Neural progenitor cell (in vitro differentiated cells): ENCODE measurements at regions not wholly inside any gene's neighbourhood (a gene's known extent, or its start where the extent isn't known, plus 50 kb on each side); places are given as distances from the start of the nearest gene placed in this dataset.

Experiments
- DNase-seq: peaks from one replicate; pipeline ENCODE4 v3.0.0-alpha.2; 2016; ENCODE audit warnings: low spot score
- H2AFZ ChIP-seq: fragments of 200-600 bp; sonication (generic); replicated peaks from 2 replicates; pipeline ENCODE4 v1.6.1; 2016; ENCODE audit warnings: antibody characterized with exemption
- H3F3A ChIP-seq: fragments of 200-600 bp; sonication (generic); 2 replicates; pipeline ENCODE4 v1.6.1; 2016; ENCODE audit warnings: antibody characterized with exemption, low read depth
- H3K27ac ChIP-seq: fragments of 200-600 bp; sonication (generic); 2 replicates; pipeline ENCODE4 v1.5.1; 2016; ENCODE audit warnings: mild to moderate bottlenecking
- H3K27me3 ChIP-seq: fragments of 200-600 bp; sonication (generic); 2 replicates; pipeline ENCODE4 v1.6.1; 2016; ENCODE audit warnings: mild to moderate bottlenecking, moderate library complexity
- H3K36me3 ChIP-seq: fragments of 200-600 bp; sonication (generic); 2 replicates; pipeline ENCODE4 v1.5.1; 2016
- H3K4me1 ChIP-seq: fragments of 200-600 bp; sonication (generic); 2 replicates; pipeline ENCODE4 v1.6.1; 2016; ENCODE audit warnings: mixed run types
- H3K4me2 ChIP-seq: fragments of 200-600 bp; sonication (generic); 2 replicates; pipeline ENCODE4 v1.6.1; 2016
- H3K4me3 ChIP-seq: fragments of 200-600 bp; sonication (generic); 2 replicates; pipeline ENCODE4 v1.5.1; 2016
- H3K79me2 ChIP-seq: fragments of 200-600 bp; sonication (generic); 2 replicates; pipeline ENCODE4 v1.6.1; 2016; ENCODE audit warnings: low read depth
- H3K9ac ChIP-seq: fragments of 200-600 bp; sonication (generic); 2 replicates; pipeline ENCODE4 v1.6.1; 2016
- H3K9me3 ChIP-seq: fragments of 200-600 bp; sonication (generic); 2 replicates; pipeline ENCODE4 v1.5.1; 2016; ENCODE audit warnings: low read depth
- H4K20me1 ChIP-seq: fragments of 200-600 bp; sonication (generic); 2 replicates; pipeline ENCODE4 v1.6.1; 2016; ENCODE audit warnings: low read depth
- H3K27ac Mint-ChIP-seq: 3 replicates; pipeline ENCODE4 v1.8.0; 2021; ENCODE audit warnings: mixed read lengths
- H3K27me3 Mint-ChIP-seq: 2 replicates; pipeline ENCODE4 v1.8.0; 2022; ENCODE audit warnings: low read depth, mild to moderate bottlenecking, inconsistent platforms, moderate library complexity, mixed read lengths; ENCODE audit not compliant: insufficient read depth
- H3K36me3 Mint-ChIP-seq: 3 replicates; pipeline ENCODE4 v1.8.0; 2021; ENCODE audit warnings: mixed read lengths
- H3K4me1 Mint-ChIP-seq: 3 replicates; pipeline ENCODE4 v1.8.0; 2021; ENCODE audit warnings: mixed read lengths
- H3K4me3 Mint-ChIP-seq: 3 replicates; pipeline ENCODE4 v1.8.0; 2021; ENCODE audit warnings: mild to moderate bottlenecking, moderate library complexity, mixed read lengths
- H3K9me3 Mint-ChIP-seq: 3 replicates; pipeline ENCODE4 v1.8.0; 2020; ENCODE audit warnings: mixed read lengths
- EZH2 ChIP-seq: fragments of 200-600 bp; sonication (generic); IDR thresholded peaks from 2 replicates; pipeline ENCODE4 v1.6.1; 2017; ENCODE audit warnings: antibody characterized with exemption, mild to moderate bottlenecking, moderate library complexity
- EZH2phosphoT487 ChIP-seq: fragments of 200-600 bp; sonication (generic); IDR thresholded peaks from 2 replicates; pipeline ENCODE4 v1.6.1; 2017; ENCODE audit warnings: antibody characterized with exemption
- TF ChIP-seq, protein P1 (sequence below): fragments of 200-600 bp; sonication (generic); IDR thresholded peaks from 2 replicates; pipeline ENCODE4 v1.5.1; 2017; ENCODE audit warnings: antibody characterized with exemption, mild to moderate bottlenecking

DNA sequence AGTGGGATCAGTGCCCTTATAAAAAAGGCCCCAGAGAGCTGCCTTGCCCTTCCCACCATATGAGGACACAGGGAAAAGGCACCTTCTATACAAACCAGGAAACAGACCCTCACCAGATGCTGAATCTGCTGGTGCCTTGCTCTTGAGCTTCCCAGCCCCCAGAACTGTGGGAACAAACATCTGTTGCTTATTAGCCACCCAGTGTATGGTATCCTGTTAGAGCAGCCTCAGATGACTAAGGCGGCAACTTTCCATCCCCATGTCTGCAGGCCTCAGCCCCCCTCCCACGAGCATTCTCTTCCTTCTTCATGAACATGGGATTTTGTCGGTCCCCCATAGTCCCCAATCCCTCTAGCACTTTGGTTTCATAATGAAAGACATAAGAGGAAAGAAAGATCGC is 202.5 kb upstream of the GAS1 start:
- Histone ChIP-seq H3K4me3 (no peak overlapping the region), H3K79me2 (no peaks in the 10 kb centered on the region), H3K27ac (no peak overlapping the region), H3K36me3 (no peaks in the 10 kb centered on the region), H3K4me2 (no peak overlapping the region), H3K9me3 (no peaks in the 10 kb centered on the region), H3K4me1 (no peaks in the 10 kb centered on the region), H3F3A (no peaks in the 10 kb centered on the region), H3K27me3 (peaks cover 46% of the 10 kb centered on the region), H2AFZ (no peak overlapping the region), H3K9ac (no peak overlapping the region), H4K20me1 (no peaks in the 10 kb centered on the region)
- peaks cover 5% of the 10 kb centered on the region for H3K4me1 Mint-ChIP-seq
- no peaks in the 10 kb centered on the region for H3K9me3 Mint-ChIP-seq
- peaks cover 2% of the 10 kb centered on the region for H3K27me3 Mint-ChIP-seq
- TF ChIP-seq, protein P1, sequence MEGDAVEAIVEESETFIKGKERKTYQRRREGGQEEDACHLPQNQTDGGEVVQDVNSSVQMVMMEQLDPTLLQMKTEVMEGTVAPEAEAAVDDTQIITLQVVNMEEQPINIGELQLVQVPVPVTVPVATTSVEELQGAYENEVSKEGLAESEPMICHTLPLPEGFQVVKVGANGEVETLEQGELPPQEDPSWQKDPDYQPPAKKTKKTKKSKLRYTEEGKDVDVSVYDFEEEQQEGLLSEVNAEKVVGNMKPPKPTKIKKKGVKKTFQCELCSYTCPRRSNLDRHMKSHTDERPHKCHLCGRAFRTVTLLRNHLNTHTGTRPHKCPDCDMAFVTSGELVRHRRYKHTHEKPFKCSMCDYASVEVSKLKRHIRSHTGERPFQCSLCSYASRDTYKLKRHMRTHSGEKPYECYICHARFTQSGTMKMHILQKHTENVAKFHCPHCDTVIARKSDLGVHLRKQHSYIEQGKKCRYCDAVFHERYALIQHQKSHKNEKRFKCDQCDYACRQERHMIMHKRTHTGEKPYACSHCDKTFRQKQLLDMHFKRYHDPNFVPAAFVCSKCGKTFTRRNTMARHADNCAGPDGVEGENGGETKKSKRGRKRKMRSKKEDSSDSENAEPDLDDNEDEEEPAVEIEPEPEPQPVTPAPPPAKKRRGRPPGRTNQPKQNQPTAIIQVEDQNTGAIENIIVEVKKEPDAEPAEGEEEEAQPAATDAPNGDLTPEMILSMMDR = no peak
- TF ChIP-seq EZH2phosphoT487 = no peak
- TF ChIP-seq EZH2 = no peak
- H3K27ac Mint-ChIP-seq = peak overlapping the region; percentile 57
- no peak for DNase-seq
- no peak overlapping the region for H3K4me3 Mint-ChIP-seq
- H3K36me3 Mint-ChIP-seq = peaks cover 1% of the 10 kb centered on the region

DNA sequence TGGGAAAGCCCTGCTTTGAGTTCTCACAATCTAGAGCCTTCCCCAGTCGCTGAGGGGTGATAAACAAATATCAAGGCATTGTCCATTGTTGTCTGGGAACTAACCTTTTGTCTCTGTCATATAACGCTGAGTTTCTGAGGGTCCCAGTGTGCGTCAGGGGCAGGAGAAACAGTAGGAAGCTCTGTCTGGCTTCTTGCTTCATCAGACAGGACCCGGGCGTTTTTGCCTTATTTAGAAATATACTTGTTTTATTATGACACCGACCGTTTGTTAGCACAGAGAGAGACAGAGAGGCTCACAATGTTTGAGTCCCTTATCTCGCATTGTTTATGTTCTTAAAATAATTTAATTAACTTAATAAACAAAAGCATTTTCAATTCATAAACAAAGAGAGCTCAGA is 204.9 kb upstream of the GAS1 start:
- H3K79me2 ChIP-seq = no peaks in the 10 kb centered on the region
- peaks cover 31% of the 10 kb centered on the region for H3K27me3 ChIP-seq
- H3K9me3 ChIP-seq = no peaks in the 10 kb centered on the region
- H3K9me3 Mint-ChIP-seq = no peaks in the 10 kb centered on the region
- peaks cover 1% of the 10 kb centered on the region for H3K36me3 Mint-ChIP-seq
- H3K4me2 ChIP-seq = no peak overlapping the region
- no peak overlapping the region for H3K4me3 ChIP-seq
- no peak for DNase-seq
- no peaks in the 10 kb centered on the region for H3F3A ChIP-seq
- peaks cover 5% of the 10 kb centered on the region for H3K4me1 Mint-ChIP-seq
- no peak overlapping the region for H2AFZ ChIP-seq
- H3K27ac ChIP-seq = no peak overlapping the region
- no peaks in the 10 kb centered on the region for H4K20me1 ChIP-seq
- TF ChIP-seq EZH2 (no peak), EZH2phosphoT487 (no peak)
- TF ChIP-seq, protein P1 = no peak
- H3K27me3 Mint-ChIP-seq = peaks cover 2% of the 10 kb centered on the region
- no peak overlapping the region for H3K4me3 Mint-ChIP-seq
- no peaks in the 10 kb centered on the region for H3K36me3 ChIP-seq
- H3K4me1 ChIP-seq = no peaks in the 10 kb centered on the region
- no peak overlapping the region for H3K9ac ChIP-seq
- H3K27ac Mint-ChIP-seq = no peak overlapping the region

DNA sequence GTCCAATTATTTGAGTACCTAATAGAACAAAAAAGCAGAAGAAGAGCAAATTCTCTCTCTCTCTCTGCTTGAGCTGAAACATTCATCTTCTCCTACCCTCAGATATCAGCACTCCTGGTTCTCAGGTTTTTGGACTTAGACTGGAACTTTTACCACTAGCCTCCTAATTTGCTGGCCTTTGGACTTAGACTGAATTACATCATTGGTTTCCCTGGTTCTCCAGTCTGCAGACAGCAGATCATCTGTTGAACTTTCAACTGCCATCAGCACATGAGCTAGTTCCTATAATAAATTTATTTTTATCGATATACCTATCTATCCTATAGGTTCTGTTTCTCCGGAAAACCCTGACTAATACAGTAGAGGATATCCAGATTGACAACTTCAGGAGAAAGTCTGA is 208.9 kb upstream of the GAS1 start:
- Histone ChIP-seq H4K20me1 (no peaks in the 10 kb centered on the region), H2AFZ (no peak overlapping the region), H3K4me1 (no peaks in the 10 kb centered on the region), H3K36me3 (no peaks in the 10 kb centered on the region), H3K27ac (no peak overlapping the region), H3K79me2 (no peaks in the 10 kb centered on the region), H3K4me3 (no peak overlapping the region), H3K9me3 (no peaks in the 10 kb centered on the region), H3K9ac (no peak overlapping the region), H3K27me3 (no peaks in the 10 kb centered on the region), H3K4me2 (no peak overlapping the region), H3F3A (no peaks in the 10 kb centered on the region)
- Mint-ChIP-seq H3K9me3 (no peaks in the 10 kb centered on the region), H3K36me3 (no peaks in the 10 kb centered on the region), H3K4me1 (no peaks in the 10 kb centered on the region), H3K4me3 (no peak overlapping the region), H3K27me3 (peaks cover 2% of the 10 kb centered on the region), H3K27ac (no peak overlapping the region)
- no peak for DNase-seq
- TF ChIP-seq EZH2 = no peak
- TF ChIP-seq, protein P1 = no peak
- no peak for TF ChIP-seq EZH2phosphoT487
